HG03103 (cell line): ENCODE measurements at regions not wholly inside any gene's neighbourhood (a gene's known extent, or its start where the extent isn't known, plus 50 kb on each side); places are given as distances from the start of the nearest gene placed in this dataset.

ENCODE experiments used
- ATAC-seq: cut with Tn5 transposase; IDR thresholded peaks from one replicate; pipeline ENCODE4 v1.9.1; 2021; ENCODE audit warnings: low read depth; ENCODE audit not compliant: unreplicated experiment

DNA sequence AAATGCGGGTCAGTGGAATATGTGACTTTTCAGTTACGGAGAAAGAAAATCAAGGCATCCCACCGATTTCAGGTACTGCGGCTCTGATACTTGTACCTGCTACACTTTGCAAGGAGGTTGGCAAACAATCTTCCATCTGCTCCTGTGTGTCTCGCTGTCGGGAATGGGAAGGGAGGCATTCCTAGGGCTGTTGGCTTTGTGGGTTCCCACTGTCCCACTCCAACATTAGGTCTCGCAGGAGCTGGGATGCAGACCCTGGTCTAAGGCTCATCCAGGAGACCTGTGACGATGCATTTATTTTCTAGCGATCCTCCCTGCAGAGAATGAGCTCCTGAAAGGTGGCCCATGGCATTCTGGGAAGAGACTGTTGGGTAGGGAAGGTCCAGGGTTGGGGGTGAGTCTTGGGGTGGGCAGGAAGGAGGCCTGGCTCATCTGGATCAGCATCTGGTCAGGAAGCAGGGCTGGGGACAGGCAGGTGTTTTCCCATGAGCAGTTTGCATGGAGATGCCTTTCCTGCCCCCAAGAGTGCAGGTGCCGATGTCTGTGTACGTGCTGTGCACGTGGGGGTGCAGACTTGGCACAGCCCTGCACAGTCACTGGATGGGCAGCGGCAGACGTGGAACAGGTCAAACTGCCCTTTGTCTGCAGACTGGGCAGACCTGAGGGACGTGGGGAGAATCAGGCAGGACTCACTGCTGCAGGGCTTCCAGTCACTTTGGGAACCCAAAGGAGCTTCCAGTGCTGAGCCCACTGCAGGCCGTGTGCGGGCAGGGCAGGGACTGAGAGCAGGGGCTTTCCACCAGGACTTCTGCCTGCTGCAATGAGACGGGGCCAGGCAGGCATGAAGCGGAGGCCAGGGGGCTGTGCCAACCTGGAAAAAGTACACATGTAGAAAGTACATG is 152.4 kb downstream of the TEX29 start:
- no peak for ATAC-seq

DNA sequence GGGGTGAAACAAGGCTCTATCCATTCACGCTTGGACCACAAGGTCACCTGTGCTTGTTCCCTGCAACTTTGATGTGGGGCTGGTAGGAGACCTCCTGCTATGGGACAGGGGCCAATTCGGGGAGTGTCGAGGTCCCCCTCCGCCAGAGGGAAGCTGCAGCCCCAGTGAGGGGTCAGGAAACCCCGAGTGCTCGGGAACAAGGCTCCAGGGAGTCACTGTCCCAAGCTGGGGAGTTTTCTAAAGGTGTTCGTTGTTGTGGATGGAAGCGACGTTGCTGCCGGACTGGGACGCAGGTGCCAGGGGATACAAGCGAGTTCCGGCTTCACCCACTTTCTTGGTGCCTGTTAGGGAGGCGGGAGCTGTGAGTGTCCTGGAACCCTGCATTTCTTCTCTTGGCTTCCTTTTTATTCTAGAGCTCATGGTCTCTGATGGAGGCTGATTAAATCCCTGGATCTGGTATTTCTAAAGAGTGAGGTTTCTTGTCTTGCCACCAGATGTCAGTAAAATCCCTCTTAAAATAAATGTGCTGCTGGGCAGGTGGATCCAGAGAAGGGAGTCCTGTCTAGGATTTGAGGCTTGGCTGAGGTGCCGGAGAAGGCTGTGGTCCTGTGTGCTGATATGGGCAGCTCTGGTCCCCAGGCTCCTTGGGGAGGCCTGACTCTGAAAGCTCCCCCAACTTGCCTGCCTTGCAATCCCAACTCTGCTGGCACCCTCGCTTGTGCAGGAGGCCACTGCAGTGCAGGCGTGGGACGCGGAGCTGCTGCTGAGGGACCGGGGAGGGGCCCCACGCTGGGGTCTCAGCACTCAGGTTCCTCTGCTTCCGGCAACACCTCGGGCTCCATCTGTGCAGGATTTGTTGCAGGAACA is 153.9 kb downstream of the TEX29 start:
- ATAC-seq, result no peak

- no peak for ATAC-seq
These were observed 155.0 kb downstream of the TEX29 start for GRCh38 chr13:111475488-111475887.

GRCh38 chr13:111476197-111476596 is 155.8 kb downstream of the TEX29 start:
- ATAC-seq, result no peak

GRCh38 chr13:111479412-111479811 is 159.0 kb downstream of the TEX29 start:
- ATAC-seq, result no peak

DNA sequence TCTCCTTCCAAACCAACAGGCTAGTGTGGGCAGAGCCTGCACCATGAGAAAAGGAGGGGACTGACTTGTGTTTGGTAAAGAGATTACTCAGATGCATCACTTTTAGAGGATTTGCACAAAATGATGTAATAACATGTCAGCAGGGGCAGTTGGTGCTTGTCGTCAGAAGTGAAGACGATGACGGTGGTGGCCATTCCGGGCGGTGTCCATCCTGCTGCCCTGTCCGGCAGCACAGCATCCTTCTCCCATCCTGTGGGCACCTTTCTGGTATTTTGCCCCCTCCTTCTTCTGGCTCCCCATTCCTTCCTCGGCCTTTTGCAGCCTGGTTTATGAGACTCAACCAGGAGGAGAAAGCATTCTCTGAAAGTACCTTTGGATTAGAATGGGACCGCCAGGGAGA is 160.1 kb downstream of the TEX29 start:
- no peak for ATAC-seq

DNA sequence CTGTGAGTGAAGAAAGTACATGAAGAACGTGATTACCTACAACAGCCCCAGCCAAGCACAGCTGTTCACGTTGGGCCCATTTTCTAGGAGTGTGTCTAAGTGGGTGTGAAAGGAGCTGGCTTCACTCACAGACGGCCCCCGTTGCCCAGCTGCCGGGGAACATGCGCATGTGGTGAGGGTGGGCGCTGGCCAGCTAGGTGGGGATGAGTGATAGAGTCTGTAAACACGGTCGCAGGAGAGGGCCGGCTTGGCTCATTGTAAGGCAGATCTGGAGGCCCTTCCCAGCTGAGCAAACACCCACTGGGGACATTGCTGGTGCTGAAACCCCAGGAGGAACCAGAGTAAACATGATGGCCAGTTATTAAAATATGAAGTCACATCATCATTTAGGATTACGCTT is 160.5 kb downstream of the TEX29 start:
- ATAC-seq, result no peak

DNA sequence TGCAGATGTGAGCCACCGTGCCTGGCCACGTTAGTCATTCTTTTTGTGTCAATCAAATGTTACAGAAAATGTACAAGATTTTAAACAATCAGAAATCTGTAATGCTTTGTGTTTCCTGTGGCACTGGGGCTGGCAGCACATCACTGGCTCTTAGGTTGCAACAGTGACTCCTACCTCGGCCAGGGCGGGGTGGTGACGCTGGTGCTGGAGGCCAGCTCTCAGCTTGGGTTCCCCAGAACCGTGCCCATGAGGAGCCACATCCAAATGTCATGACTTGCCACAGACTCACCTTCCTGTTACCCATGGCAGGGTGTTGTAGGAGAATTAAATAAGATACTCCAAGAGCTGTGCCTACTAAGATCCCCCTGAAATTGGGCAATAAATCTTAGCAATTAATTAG is 161.7 kb downstream of the TEX29 start:
- ATAC-seq, result no peak

GRCh38 chr13:111482806-111483620 is 162.6 kb downstream of the TEX29 start:
- ATAC-seq, result no peak

DNA sequence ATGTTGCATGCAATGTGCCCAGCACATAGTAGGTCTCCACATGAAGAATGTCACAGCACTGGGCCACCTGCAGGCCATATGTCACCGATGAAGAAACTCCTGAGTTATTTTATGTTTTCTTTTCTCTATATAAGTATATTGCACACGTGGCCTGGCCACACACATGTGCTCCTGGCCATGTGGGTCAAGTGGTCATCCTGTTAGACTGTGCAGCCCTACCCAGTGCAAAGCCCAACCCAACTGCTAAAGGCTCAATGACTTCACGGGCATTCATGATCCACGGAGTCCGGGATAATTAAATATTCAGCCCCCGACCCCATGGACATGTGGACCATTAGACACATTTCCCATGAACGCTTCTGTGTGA is 163.2 kb downstream of the TEX29 start:
- ATAC-seq, result no peak

GRCh38 chr13:111484141-111484925 is 163.9 kb downstream of the TEX29 start:
- no peak for ATAC-seq

GRCh38 chr13:111484959-111485358 is 164.5 kb downstream of the TEX29 start:
- no peak for ATAC-seq

DNA sequence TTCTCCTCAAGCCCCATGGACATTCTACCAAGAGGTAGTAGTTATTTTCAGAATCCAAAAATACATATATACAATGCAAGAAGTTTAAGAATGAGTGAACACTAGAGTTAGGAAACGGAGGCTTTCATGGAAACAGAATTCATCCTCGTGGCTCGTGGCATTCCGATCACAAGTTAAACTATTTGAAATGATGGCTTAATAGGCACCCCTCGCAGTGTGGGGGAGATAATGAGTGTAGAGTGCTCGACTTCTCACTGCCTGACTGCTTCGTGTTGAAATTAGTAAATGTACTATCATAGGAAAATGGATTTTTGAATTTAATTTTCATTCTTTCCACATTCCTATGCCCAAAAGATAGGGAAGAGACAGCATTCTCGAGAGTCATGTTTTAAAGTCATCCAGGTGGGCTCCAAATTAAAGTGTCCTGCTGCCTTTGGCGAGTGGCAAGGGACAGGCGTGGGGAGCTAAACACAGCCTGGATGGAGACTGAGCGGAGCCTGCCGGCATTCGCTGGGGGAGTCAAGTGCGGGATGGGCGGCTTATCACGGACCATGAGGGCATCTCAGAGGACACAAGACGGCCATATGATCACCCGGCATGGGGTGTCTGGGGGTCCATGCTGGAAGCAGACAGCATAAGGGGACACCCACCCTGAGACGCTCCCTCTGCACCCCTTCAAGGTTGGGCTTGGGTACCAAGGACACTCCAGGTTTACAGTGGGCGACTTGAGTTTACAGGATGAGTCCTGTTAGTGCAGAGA is 165.2 kb downstream of the TEX29 start:
- no peak for ATAC-seq

DNA sequence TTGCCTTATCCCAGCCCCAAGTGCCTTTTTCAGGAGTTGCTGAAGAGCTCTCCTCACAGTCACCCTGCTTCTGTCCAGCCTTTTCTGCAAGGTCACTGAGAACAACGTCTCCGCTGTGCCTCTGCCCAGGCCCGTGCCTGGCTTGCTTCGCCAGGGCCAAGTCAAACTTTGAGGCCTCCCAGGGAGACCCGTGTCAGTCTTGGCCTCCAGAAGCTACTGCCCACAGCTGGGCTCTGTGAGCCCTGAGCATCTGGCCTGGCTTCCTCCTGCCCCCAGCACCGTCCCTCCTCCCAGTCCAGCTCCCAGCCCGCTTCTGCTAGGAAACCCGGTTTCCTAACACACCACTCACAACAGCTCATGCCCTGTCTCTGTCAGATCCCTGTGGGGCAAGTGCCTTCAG is 165.9 kb downstream of the TEX29 start:
- ATAC-seq, result no peak

GRCh38 chr13:111486801-111487200 is 166.4 kb downstream of the TEX29 start:
- ATAC-seq, result no peak

- no peak for ATAC-seq
These were observed 168.2 kb downstream of the TEX29 start for GRCh38 chr13:111488486-111489132.

DNA sequence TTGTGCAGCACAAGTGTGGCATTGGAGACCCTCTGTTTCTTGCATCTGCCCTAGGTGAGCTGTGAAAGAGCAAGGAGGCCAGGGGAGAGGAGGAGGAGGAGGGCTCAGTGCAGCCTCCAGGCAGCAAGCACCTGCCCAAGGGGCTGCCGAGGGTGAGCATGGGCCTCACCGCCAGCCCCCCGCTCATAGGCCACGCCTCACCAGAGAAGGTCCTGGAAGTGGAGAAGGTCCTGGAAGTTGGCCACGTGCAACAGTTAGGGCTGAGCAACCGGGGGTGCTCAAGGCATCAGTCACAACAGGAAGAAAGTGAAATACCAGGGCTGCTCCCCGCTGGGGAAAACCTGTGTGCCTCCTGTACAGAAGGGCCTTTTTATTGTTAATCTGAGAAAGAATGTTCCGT is 168.9 kb downstream of the TEX29 start:
- no peak for ATAC-seq

- no peak for ATAC-seq
These were observed 170.2 kb downstream of the TEX29 start for GRCh38 chr13:111490611-111491010.

- ATAC-seq, result no peak
These were observed 170.6 kb downstream of the TEX29 start for GRCh38 chr13:111491021-111491420.
